MM.1S (cell line): ENCODE measurements at regions not wholly inside any gene's neighbourhood (a gene's known extent, or its start where the extent isn't known, plus 50 kb on each side); places are given as distances from the start of the nearest gene placed in this dataset.

ENCODE experiments used
- DNase-seq: peaks from one replicate; pipeline ENCODE4 v3.0.0-alpha.2; 2015
- H2AFZ ChIP-seq: fragments of 300-600 bp; sonication (generic); 2 replicates; pipeline ENCODE4 v1.6.0; 2016; ENCODE audit warnings: antibody characterized with exemption, low read length
- H3F3A ChIP-seq: fragments of 300-600 bp; sonication (generic); 2 replicates; pipeline ENCODE4 v1.6.1; 2016; ENCODE audit warnings: mild to moderate bottlenecking, antibody characterized with exemption, low read length, moderate library complexity, mixed read lengths; ENCODE audit not compliant: insufficient read depth
- H3K27ac ChIP-seq: fragments of 300-600 bp; sonication (generic); 2 replicates; pipeline ENCODE4 v1.5.1; 2016; ENCODE audit warnings: mild to moderate bottlenecking, low read length
- H3K27me3 ChIP-seq: fragments of 300-600 bp; sonication (generic); replicated peaks from 2 replicates; pipeline ENCODE4 v1.6.0; 2016; ENCODE audit warnings: low read length; ENCODE audit not compliant: insufficient read depth
- H3K36me3 ChIP-seq: fragments of 300-600 bp; sonication (generic); replicated peaks from 2 replicates; pipeline ENCODE4 v1.6.1; 2016; ENCODE audit warnings: mild to moderate bottlenecking, low read length, mixed read lengths; ENCODE audit not compliant: insufficient read depth
- H3K4me1 ChIP-seq: fragments of 300-600 bp; sonication (generic); 2 replicates; pipeline ENCODE4 v1.6.1; 2016; ENCODE audit warnings: low read length, mixed read lengths
- H3K4me2 ChIP-seq: fragments of 300-600 bp; sonication (generic); 2 replicates; pipeline ENCODE4 v1.6.0; 2016; ENCODE audit warnings: low read depth, low read length
- H3K4me3 ChIP-seq: fragments of 300-600 bp; sonication (generic); 2 replicates; pipeline ENCODE4 v1.5.1; 2016; ENCODE audit warnings: low read length, mixed read lengths
- H3K79me2 ChIP-seq: fragments of 300-600 bp; sonication (generic); 2 replicates; pipeline ENCODE4 v1.6.1; 2016; ENCODE audit warnings: mixed run types, low read length, mixed read lengths
- H3K9ac ChIP-seq: fragments of 300-600 bp; sonication (generic); 2 replicates; pipeline ENCODE4 v1.6.1; 2016; ENCODE audit warnings: low read length, mixed read lengths
- H3K9me2 ChIP-seq: fragments of 300-600 bp; sonication (generic); replicated peaks from 2 replicates; pipeline ENCODE4 v1.6.1; 2016; ENCODE audit warnings: mild to moderate bottlenecking, low read length, mixed read lengths; ENCODE audit not compliant: insufficient read depth
- H3K9me3 ChIP-seq: fragments of 300-600 bp; sonication (generic); replicated peaks from 2 replicates; pipeline ENCODE4 v1.6.1; 2016; ENCODE audit warnings: mild to moderate bottlenecking, low read length, mixed read lengths; ENCODE audit not compliant: insufficient read depth
- H4K20me1 ChIP-seq: fragments of 300-600 bp; sonication (generic); 2 replicates; pipeline ENCODE4 v1.6.1; 2016; ENCODE audit warnings: mild to moderate bottlenecking, low read length, moderate library complexity, mixed read lengths; ENCODE audit not compliant: insufficient read depth
- EZH2 ChIP-seq: fragments of 300-600 bp; sonication (generic); optimal IDR thresholded peaks from 2 replicates; pipeline ENCODE3; 2017; ENCODE audit warnings: low read depth, mild to moderate bottlenecking, antibody characterized with exemption, low read length, mixed read lengths
- EZH2phosphoT487 ChIP-seq: fragments of 300-600 bp; sonication (generic); IDR thresholded peaks from 2 replicates; pipeline ENCODE4 v1.6.1; 2018; ENCODE audit warnings: antibody characterized with exemption, low read length
- TF ChIP-seq, protein P1 (sequence below): fragments of 300-600 bp; sonication (generic); IDR thresholded peaks from 2 replicates; pipeline ENCODE4 v1.5.1; 2016; ENCODE audit warnings: antibody characterized with exemption, low read length, mixed read lengths

DNA sequence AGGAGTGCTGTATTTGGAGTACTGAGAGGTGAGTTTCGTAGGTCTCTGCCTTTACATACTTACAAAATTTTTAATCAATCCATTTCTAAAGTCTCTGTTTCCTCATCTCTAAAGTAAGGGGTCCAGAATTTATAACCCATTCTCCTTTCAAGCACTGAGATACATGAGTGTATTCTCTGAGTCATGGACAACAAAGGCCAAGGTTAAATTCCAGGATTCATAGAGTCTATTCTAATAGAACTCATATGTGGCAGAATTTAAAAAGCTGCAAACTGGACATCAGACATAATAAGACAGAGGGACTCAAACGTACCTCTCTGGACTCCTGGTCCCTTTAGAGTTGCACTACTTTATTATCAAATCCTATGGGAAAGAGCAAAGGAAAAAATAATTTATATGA, 112.5 kb upstream of the SLIT3 start:
- Histone ChIP-seq H3F3A (no peaks in the 10 kb centered on the region), H3K79me2 (no peaks in the 10 kb centered on the region), H3K27me3 (no peaks in the 10 kb centered on the region), H3K4me1 (peaks cover 3% of the 10 kb centered on the region; the same call in 1 of the 2 replicates), H3K9me2 (no peaks in the 10 kb centered on the region), H3K36me3 (no peaks in the 10 kb centered on the region), H3K4me3 (no peak overlapping the region), H3K27ac (no peak overlapping the region), H2AFZ (no peak overlapping the region), H3K9me3 (no peaks in the 10 kb centered on the region), H3K9ac (no peak overlapping the region), H3K4me2 (no peak overlapping the region), H4K20me1 (no peaks in the 10 kb centered on the region)
- DNase-seq, result no peak
- TF ChIP-seq EZH2, result no peak
- TF ChIP-seq, protein P1, sequence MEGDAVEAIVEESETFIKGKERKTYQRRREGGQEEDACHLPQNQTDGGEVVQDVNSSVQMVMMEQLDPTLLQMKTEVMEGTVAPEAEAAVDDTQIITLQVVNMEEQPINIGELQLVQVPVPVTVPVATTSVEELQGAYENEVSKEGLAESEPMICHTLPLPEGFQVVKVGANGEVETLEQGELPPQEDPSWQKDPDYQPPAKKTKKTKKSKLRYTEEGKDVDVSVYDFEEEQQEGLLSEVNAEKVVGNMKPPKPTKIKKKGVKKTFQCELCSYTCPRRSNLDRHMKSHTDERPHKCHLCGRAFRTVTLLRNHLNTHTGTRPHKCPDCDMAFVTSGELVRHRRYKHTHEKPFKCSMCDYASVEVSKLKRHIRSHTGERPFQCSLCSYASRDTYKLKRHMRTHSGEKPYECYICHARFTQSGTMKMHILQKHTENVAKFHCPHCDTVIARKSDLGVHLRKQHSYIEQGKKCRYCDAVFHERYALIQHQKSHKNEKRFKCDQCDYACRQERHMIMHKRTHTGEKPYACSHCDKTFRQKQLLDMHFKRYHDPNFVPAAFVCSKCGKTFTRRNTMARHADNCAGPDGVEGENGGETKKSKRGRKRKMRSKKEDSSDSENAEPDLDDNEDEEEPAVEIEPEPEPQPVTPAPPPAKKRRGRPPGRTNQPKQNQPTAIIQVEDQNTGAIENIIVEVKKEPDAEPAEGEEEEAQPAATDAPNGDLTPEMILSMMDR, result no peak
- TF ChIP-seq EZH2phosphoT487, result no peak

DNA sequence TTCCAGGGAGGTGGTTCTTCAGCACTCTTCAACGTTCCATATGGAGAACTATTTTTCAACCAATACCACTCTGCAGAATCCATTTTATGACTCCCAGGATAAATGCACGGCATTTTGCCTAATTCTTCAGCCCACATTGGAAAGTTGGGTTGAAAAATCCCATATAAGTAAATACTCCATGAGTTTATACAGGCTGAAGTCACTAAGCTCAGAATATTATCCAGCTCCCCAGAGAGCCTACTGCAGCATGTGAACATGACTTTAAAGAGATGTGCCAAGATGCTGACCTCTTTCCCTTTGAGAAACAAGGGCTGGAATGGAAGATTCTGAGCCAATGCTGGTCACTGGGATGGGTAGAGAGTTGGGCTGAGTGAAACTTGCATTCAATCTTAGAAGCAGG, 111.9 kb upstream of the SLIT3 start:
- no peak overlapping the region for H3K9ac ChIP-seq
- H3K27me3 ChIP-seq, result no peaks in the 10 kb centered on the region
- no peak overlapping the region for H3K27ac ChIP-seq
- H3K4me3 ChIP-seq, result no peak overlapping the region
- H3K36me3 ChIP-seq, result no peaks in the 10 kb centered on the region
- H3K9me3 ChIP-seq, result no peaks in the 10 kb centered on the region
- no peak overlapping the region for H3K4me2 ChIP-seq
- no peaks in the 10 kb centered on the region for H4K20me1 ChIP-seq
- H2AFZ ChIP-seq, result no peak overlapping the region
- H3F3A ChIP-seq, result no peaks in the 10 kb centered on the region
- no peaks in the 10 kb centered on the region for H3K9me2 ChIP-seq
- TF ChIP-seq, protein P1, result no peak
- no peak for TF ChIP-seq EZH2phosphoT487
- TF ChIP-seq EZH2, result no peak
- peaks cover 3% of the 10 kb centered on the region; the same call in 1 of the 2 replicates for H3K4me1 ChIP-seq
- H3K79me2 ChIP-seq, result no peaks in the 10 kb centered on the region
- DNase-seq, result no peak

DNA sequence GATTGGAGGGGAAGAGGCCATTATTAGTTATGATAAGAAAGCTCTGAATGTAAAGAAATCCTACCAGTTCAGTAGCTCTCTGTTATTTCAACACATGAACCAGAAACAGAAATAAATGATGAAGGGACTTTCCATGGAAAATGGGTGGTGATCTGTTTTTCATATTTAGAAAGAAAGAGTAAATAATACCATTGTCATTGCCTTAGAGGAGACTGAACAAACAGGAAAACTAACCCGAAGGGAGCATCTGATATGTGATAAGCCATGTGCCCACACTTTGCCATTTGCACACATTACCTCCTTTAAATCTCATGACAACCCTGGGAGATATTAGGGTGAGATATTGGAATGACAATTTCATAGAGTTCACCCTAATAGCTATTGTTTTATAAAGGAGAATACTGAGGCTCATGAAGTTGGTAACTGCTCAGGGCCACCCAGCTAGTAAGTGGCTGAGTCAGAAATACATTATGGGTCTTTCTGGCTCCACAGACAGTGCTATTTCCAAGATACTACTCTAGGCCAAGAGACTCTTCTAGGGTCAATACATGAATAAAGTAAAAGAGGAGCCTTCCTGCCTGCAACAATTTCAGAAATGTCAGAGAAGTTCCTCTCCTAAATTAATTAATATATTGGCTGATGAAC, 111.0 kb upstream of the SLIT3 start:
- Histone ChIP-seq H3F3A (no peaks in the 10 kb centered on the region), H3K9me2 (no peaks in the 10 kb centered on the region), H3K9me3 (no peaks in the 10 kb centered on the region), H3K4me3 (no peak overlapping the region), H3K4me2 (no peak overlapping the region), H2AFZ (no peak overlapping the region), H4K20me1 (no peaks in the 10 kb centered on the region), H3K27ac (no peak overlapping the region), H3K27me3 (no peaks in the 10 kb centered on the region), H3K36me3 (no peaks in the 10 kb centered on the region), H3K79me2 (no peaks in the 10 kb centered on the region), H3K4me1 (no peaks in the 10 kb centered on the region; the same call in 1 of the 2 replicates), H3K9ac (no peak overlapping the region)
- DNase-seq, result no peak
- TF ChIP-seq, protein P1, result no peak
